Right ventricle myocardium inferior (tissue), 1 donor: ENCODE measurements at regions not wholly inside any gene's neighbourhood (a gene's known extent, or its start where the extent isn't known, plus 50 kb on each side); places are given as distances from the start of the nearest gene placed in this dataset.

Source experiments
- ATAC-seq: fragments of 200-7000 bp; cut with Tn5 transposase; one replicate; pipeline ENCODE4 v1.9.1; 2020; ENCODE audit warnings: mild to moderate bottlenecking, moderate library complexity
- DNase-seq: peaks from one replicate; pipeline ENCODE4 v3.0.0; 2021; ENCODE audit errors: missing footprints
- intact Hi-C: fragments of 100-400 bp; cut with DNase I; formaldehyde crosslinking; loops from one replicate; pipeline ENCODE4 v1.11.0; 2022
- donor health status: DM: no; HTN: yes; CAD: no; lungs with severe emphysema.

DNA sequence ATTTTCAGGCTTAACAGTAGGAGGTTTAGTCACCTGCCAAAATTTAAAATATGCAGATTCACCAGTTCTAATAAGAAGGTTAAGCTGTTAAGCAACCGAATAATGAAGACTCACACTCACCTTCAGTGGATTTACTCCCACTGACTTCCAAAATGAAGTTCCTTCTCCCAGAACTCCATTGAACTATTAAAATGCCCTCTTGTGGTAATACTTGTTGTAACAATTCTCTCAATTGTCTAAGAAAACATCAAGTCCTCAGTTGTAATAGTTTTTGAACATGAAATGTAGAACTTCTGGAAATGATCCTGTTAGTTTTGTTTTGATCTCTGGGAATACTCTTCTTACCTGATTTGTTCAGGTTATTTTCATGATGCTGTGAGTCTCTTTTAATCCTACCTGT, 522.0 kb upstream of the ATXN8OS start:
- intact Hi-C loops, result no loop called here
- ATAC-seq (no peak), DNase-seq (no peak)

DNA sequence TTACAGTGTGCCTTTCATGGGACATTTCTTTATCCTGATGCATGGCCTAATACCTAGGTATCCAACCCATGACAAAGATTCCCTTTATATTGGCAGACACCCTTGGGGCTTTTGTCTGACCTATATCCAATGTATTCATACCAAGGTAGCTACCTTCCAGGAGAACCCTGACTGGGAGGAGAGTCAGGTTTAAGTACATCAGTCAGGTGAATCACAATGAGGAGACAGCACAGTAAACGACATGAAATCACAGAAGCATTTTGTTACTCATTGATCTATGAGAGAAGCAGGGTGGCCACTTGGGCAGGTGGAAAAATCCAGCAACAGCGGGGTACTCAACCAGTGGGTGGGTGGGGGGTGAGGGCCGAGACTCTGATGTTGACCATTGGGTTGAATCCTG, 527.4 kb upstream of the ATXN8OS start:
- DNase-seq (no peak), ATAC-seq (no peak)
- intact Hi-C loops, result no loop called here

DNA sequence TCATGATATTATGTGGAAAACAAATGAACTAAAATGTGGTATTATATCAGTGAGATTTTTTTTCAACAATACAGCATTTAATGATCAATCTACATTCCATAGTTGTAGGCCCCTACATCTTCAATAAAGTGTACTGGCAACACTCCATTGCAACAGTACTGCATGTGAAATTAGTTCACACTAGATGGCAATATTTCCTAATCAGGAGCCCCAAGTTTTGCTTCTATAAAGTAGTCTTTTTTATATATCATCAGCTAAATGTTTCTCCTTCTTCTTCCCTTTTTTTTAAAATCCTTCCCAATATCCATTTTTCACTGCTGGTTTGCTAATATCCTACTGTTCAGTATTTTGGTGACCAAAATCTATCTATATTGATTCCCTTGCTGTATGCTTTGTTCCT, 528.3 kb upstream of the ATXN8OS start:
- ATAC-seq (no peak), DNase-seq (no peak)
- intact Hi-C loops, result no loop called here

DNA sequence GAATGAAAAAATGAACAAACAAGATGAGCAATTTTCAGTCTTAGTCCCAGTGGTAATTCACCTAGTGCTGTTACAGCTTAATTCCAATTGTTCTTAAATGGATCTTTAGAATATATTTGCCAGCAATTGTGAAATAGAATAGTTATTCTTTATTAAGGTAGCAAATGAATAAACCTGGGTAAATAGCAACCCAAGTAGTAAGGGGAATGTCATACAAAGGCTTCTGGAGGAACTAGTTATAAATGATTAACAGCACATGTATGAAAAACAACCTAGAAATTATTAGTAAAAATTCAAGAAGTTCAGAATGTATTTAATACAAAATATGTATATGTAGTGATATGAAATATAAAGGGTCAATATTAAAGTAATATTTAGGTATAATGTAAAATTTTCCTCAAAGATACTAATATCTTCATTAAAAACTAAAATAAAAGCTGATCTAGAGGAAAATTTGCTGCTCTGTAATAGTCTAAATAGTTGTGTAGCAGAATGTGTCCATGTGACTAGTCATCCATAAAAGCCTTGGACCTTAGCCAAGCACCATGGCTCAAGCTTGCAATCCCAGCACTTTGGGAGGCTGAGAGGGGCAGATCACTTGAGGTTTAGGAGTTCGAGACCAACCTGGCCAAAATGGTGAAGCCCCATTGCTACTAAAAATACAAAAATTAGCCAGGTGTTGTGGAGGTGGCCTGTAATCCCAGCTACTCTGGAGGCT, 535.9 kb upstream of the ATXN8OS start:
- ATAC-seq (no peak), DNase-seq (no peak)
- intact Hi-C loops, result no loop called here

DNA sequence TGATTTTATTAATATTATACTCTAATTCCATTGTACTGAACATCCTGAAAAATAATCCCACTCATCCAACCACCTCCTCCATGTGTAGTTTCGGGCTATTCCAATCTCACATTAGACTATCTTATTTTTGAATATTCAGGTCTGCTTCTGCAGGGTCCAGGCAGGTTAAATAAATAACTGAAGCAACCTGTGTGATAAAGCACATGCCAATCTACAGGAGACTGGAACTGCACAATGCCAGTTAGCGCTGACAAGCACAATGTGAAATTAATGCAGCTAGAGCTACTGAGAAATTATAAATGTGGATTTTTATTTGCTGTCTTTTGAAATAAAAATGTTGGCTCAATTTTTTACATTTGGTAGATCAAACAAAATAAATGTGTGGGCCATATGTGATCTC, 540.1 kb upstream of the ATXN8OS start:
- intact Hi-C loops, result no loop called here
- DNase-seq, result no peak

DNA sequence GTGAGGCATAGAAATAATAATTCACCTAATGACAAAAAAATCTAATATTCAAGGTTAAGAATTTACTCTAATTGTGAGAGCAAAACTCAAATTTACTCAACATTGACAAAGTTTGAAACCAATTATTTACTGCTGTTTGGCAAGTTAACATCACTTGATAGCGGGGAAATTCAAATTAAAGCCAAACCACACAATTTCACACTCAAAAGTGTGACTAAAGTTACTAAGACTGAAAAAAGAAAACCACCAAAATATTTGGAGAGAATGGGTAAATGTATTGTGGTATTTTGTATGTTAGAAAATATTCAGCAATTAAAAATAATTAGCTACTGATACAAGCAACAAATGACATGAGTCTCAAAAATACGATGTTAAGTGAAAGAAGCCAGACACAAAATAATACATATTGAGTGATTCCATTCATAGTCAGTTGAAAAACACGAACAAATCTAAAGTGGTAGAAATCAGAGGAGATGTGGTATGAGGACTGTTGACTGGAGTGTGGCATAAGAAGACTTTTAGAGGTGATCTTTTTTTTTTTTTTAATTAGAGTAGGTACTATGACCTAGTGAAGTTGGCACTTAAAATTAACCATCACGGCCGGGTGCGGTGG, 541.4 kb upstream of the ATXN8OS start:
- ATAC-seq, result no peak
- intact Hi-C loops, result no loop called here
- DNase-seq, result no peak

More for the DNA sequence above, 540.1 kb upstream of the ATXN8OS start:
- no peak for ATAC-seq

DNA sequence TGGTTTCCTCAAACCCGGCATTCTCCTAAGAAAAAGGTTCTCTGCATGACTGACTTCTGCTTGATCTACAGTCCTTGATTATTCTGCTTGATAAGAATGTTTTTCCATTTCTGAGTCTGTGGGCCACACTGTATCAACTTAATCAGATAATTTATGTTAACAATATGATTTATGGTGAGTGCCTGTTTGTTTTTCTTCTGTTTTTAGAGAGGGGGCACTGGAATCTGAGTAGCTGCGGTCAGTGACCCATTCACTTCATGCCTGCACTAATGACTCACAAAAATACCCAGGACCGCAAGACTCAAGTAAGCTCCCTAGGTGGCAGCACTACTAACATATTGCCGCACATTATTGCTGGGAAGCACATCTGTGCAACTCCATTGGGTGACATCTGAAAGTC, 542.3 kb upstream of the ATXN8OS start:
- no peak for ATAC-seq
- intact Hi-C loops, result no loop called here
- no peak for DNase-seq

DNA sequence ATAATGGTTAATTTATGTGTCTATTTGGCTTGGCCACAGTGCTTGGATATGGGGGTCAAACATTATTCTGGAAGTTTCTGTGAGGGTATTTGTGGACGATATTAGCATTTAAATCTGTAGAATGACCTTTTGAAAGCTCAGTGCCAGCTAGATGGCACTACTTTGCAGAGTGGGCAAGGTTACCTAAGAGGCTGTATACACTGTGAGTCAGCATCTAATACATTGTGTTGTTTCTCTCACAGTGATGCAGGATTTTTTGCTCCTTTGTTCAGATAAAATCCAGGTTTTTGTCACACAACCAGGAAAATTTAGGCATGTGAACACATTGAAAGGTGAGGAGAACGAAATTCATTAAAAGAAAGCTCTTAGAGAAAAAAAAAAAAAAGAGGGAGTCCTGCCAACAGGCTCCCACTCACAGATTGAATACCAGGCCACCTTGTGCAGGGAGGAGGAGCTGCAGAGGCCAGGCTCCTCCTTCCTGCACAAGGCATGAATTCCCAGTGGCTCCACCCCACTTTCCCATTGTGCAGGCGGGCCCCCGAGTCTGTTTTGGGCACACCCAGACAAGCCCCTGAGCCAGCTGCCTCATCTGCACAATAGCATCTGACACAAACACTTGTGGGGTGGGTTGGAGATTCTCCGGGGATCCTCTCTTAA, 551.0 kb upstream of the ATXN8OS start:
- DNase-seq (no peak), ATAC-seq (no peak)
- intact Hi-C loops, result no loop called here

DNA sequence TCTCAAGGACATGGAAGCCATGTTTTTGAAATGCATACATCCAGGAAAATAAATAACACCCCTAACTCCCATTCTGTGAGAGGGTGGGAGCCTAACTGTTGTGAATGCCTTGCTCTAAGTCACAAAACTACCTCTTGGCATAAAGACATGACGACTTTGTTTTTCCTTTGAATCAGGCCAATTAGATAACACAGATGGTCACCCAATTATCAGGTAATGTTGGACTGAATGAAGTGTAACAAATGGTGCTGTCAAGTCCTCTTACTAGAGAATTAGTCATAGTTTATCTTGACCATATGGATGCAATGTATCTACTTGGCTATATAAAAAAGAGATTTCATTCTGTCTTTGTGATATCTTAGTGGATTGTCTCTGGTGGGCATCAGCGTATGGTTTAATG, 553.6 kb upstream of the ATXN8OS start:
- DNase-seq (no peak), ATAC-seq (no peak)
- intact Hi-C loops, result no loop called here

DNA sequence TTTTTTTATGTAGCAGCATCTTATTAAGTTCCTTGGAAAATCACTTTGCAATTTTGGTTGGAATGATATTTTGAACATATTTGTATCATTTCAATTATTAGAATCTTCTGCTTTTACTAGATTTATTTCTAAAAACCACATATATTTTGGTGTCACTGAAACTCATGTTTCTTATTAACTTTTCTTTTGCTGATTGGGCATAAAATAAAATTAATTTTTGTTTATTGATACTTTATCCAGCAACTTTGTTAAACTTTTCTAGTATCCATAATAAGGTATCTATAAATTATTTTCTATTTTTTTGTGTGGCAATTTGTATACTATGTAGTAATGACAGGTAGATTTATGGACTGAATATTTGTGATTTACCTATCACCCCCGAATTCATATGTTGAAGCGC, 556.4 kb upstream of the ATXN8OS start:
- DNase-seq (no peak), ATAC-seq (no peak)
- intact Hi-C loops, result no loop called here

DNA sequence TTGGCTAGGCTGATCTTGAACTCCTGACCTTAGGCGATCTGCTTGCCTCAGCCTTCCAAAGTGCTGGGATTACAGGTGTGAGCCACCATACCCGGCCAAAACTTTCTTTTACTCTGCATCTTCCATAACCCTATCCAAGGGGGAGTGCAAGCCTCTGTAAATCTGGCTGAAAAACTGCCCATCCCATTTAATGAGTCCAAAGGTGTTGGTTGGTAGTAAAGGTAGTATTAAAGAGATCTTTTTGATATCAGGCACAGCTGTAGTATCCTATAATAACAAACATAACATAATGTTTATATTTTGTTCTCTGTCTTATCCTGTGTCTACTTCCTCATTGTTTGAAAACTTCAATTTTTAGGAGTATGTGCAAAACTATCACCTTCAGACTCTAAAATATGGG, 559.8 kb upstream of the ATXN8OS start:
- DNase-seq (no peak), ATAC-seq (no peak)
- intact Hi-C loops, result no loop called here

DNA sequence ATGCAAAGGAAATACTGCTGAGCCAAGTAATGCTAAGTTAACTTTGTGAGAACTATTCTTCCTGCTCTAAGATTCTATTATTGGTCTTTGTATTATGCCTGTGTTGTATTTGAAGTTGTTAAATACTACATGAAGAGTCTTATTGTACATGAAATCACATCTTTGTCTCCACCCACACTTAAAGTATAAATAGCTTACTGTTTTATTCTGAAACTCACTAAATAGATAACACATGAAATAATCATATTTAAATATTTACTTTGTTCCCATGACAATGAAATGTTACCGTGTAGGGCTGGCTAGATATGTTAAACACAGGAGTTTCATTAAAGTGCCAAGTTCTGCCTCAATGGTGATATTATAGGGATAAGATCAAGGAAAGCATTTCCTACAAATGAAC, 562.1 kb upstream of the ATXN8OS start:
- intact Hi-C loops, result no loop called here
- ATAC-seq (no peak), DNase-seq (no peak)

DNA sequence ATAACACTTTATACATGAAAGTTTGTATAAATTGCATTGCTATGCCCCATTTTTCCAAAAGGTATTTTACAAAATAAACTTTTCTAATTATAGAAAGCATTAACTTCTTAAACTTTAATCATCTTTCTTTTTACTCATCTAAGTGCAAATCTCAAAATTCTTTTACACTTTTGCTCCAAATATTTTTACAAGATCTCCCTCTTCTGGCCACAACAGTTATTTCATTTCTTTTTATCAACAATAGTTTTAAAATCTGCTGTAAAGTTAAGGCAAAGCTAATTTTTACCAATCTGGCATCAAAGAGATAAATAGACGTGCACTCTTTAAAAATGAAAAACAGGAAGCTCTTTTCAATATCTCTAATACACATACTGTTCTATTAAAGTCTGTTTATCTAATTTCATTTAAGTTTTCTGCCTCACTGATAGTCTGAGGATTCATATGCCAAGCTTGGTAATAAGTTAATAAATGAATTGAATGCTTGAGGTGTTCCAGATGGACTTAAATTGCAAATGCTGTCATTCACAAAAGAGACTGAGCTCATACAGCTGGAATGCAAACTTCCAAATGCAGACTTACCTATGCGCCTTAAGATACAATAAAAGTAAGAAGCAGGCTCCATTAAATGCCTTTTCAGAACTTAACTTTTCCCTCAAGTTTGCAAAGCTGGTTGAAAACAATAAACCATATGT, 583.0 kb upstream of the ATXN8OS start:
- no peak for DNase-seq
- intact Hi-C loops, result no loop called here
- ATAC-seq, result no peak

DNA sequence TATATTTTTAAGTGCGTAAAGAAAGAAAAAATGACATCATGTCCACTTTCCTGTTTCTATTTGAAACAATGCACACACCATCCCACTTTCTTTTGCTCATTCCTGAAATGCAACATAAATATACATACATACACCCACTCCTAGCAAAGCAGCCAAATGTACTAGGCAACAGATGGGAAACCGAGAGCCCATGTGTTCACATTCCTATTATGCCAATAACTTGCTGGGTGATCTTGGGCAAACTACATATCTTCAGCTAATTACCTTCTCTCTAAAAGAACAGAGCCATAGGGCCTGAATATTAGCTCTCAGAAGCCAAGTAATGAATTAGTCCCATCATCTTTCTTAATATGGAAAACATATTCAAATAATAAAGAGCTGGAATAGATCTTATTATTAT, 610.6 kb upstream of the ATXN8OS start:
- ATAC-seq (no peak), DNase-seq (no peak)
- intact Hi-C loops, result no loop called here

DNA sequence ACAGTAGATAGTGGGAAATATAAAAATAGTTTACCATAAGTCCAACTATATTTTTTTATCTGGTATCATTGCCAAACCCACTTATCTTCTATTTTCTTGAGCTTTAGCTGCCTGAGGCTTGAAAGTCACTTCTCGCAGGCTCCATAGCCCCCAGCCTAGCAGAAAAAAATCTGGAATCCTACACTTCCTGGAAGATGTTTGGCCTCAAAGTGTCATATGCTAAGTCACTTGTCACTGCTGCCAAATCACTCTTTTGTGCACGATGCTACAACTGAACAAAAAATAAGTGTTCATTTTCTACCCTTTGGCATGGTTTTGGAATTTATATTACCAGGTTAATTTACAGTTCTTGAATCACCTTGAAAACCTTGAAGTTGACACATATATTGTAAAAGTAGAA, 612.5 kb upstream of the ATXN8OS start:
- ATAC-seq, result no peak
- intact Hi-C loops, result no loop called here
- no peak for DNase-seq

DNA sequence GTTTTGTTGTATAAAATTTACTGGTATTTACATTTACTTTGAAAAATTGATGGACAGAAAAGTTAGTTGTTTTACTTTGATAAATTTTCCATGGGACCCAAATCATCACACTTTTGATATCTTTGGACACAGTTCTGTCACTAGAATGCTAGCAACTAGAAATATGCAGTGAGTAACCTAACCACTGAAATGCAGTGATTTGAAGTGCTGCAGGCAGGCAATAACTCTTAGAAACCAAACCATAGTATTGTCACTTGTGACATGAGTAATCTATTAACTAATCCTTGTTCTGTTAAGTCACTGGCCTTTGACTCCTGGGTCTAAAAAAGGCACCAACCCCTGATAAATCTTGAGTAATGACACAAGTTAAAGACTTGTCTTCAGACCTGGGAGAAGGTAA, 620.0 kb upstream of the ATXN8OS start:
- ATAC-seq, result no peak
- intact Hi-C loops, result no loop called here
- no peak for DNase-seq

DNA sequence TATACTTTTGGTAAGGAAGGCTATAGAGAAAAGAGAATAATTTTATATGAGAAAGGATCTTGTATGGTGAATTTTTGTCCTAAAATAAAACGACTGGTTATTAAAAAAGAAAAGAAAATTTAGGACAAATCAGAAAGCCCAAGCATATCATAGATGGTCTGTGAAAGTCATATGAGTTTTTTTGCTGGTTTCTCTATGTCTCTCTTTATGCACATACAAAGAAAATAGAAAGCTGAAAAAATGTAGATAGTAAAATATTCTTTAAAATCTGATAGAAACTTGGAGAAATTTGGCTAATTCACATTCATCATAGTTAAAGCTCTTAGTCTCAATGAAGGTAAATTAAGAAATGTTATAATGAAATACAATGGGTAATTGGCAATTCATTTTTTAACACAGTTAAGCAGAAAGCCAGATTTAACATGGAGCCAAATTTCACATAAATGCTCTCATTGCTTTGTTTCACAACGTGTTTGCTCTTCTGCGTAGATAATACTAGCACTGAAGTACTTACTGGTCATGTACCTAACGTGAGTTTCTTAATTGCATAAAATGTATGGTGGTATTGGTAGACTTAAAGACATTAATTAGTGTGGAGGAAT, 621.5 kb upstream of the ATXN8OS start:
- DNase-seq, result no peak
- ATAC-seq, result no peak
- intact Hi-C loops, result no loop called here

DNA sequence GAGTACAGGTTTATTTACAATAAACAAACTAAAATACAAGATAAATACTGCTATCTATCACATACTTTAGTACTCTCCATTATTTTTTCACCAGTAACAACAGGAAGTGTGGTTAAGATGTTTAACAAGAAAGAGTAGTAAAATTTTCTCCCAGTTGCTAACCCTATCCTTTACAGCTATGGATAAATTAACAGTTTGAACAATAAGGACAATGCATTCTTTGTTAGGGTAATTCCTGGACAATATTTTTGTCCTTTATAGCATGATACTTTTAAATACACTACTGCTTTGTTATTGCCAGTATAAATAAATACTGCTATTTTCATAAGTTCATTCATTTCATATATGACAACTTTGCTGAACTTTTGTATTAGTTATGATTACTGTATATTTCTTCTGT, 630.2 kb upstream of the ATXN8OS start:
- ATAC-seq (no peak), DNase-seq (no peak)
- intact Hi-C loops, result no loop called here

DNA sequence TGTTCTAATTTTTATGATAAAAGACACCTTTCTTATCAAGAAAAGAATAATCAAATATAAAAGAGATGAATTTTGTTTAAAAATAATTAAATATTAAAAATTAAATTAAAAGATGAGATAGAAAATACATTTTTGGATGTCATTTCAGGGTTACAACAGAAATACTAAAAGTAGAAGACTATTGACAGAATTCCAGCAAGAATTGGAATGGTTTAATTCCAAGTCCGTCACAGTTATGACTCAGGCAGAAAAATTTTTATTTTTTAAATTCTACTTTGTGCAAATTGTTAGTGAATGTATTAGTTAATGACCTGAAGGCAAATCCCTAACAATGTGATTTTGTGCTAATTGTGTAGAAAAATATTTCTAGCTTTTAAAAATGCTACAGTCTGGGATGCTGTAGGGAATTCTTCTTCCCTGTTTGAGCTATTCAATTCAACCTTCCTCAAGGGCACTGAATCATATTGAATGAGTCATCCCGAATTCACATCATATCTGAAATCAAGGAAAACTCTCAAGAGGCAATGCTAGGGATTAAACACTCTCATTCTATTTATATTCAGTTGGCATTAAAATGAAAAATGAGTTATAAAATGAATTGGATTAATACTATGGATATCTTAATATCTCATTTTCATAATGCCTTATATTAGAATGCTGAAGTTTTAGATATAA, 633.5 kb upstream of the ATXN8OS start:
- ATAC-seq, result no peak
- no peak for DNase-seq
- intact Hi-C loops, result no loop called here
